ENCODE measurements at regions not wholly inside any gene's neighbourhood (a gene's known extent, or its start where the extent isn't known, plus 50 kb on each side); places are given as distances from the start of the nearest gene placed in this dataset.

GRCh38 chr7:41217306-41217705 is 485.6 kb downstream of the INHBA start:
- no peak for DNase-seq

GRCh38 chr7:41207141-41207540 is 495.7 kb downstream of the INHBA start:
- no peak for DNase-seq

GRCh38 chr7:41206267-41206666 is 496.6 kb downstream of the INHBA start:
- no peak for DNase-seq

- no peak for DNase-seq
Observed at GRCh38 chr7:41205600-41205999, 497.3 kb downstream of the INHBA start.

- DNase-seq, result no peak
Observed at GRCh38 chr7:41203542-41203941, 499.3 kb downstream of the INHBA start.

- DNase-seq, result no peak
Observed at GRCh38 chr7:41201021-41201420, 501.9 kb downstream of the INHBA start.

GRCh38 chr7:41199136-41199535 is 503.8 kb downstream of the INHBA start:
- DNase-seq, result no peak

GRCh38 chr7:41198502-41198901 is 504.4 kb downstream of the INHBA start:
- no peak for DNase-seq

- no peak for DNase-seq
Observed at GRCh38 chr7:41197769-41198168, 505.1 kb downstream of the INHBA start.

- DNase-seq, result no peak
Observed at GRCh38 chr7:41193738-41194282, 509.1 kb downstream of the INHBA start.

GRCh38 chr7:41190581-41190980 is 512.3 kb downstream of the INHBA start:
- DNase-seq, result no peak

GRCh38 chr7:41189866-41190265 is 513.0 kb downstream of the INHBA start:
- DNase-seq, result peak; percentile 64 to 84

GRCh38 chr7:41188163-41189130 is 514.4 kb downstream of the INHBA start:
- DNase-seq, result peak; percentile 23 to 53

GRCh38 chr7:41187322-41187721 is 515.6 kb downstream of the INHBA start:
- DNase-seq, result no peak

GRCh38 chr7:41185851-41186250 is 517.0 kb downstream of the INHBA start:
- DNase-seq, result no peak

- DNase-seq, result no peak
Observed at GRCh38 chr7:41183741-41184140, 519.1 kb downstream of the INHBA start.

- DNase-seq, result no peak
Observed at GRCh38 chr7:41182782-41183181, 520.1 kb downstream of the INHBA start.

GRCh38 chr7:41175435-41175834 is 527.5 kb downstream of the INHBA start:
- no peak for DNase-seq

GRCh38 chr7:41174521-41174920 is 528.4 kb downstream of the INHBA start:
- DNase-seq, result no peak

- DNase-seq, result no peak
Observed at GRCh38 chr7:41170466-41170865, 532.4 kb downstream of the INHBA start.

GRCh38 chr7:41169317-41169716 is 533.6 kb downstream of the INHBA start:
- DNase-seq, result no peak

- DNase-seq, result no peak
Observed at GRCh38 chr7:41167836-41168235, 535.1 kb downstream of the INHBA start.

- DNase-seq, result no peak
Observed at GRCh38 chr7:41164440-41164839, 538.5 kb downstream of the INHBA start.

GRCh38 chr7:41163991-41164390 is 538.9 kb downstream of the INHBA start:
- no peak for DNase-seq
